ENCODE measurements at regions not wholly inside any gene's neighbourhood (a gene's known extent, or its start where the extent isn't known, plus 50 kb on each side); places are given as distances from the start of the nearest gene placed in this dataset.

DNA sequence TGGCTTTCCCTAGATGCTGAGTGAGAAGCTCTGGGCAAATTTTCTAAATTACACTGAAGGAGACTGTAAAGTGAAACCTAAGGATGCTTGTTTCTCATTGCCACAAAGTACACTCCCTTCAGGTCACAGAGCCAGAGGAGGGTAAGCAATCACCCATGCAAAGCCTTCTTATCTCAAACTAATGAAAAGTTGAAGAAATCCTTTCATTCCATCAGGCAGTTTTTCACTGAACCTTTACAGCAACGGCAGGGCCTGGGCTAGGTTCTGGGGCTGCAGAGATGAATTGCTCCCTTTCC, 106.2 kb downstream of the RASSF10 start:
- TF ChIP-seq, protein P1, sequence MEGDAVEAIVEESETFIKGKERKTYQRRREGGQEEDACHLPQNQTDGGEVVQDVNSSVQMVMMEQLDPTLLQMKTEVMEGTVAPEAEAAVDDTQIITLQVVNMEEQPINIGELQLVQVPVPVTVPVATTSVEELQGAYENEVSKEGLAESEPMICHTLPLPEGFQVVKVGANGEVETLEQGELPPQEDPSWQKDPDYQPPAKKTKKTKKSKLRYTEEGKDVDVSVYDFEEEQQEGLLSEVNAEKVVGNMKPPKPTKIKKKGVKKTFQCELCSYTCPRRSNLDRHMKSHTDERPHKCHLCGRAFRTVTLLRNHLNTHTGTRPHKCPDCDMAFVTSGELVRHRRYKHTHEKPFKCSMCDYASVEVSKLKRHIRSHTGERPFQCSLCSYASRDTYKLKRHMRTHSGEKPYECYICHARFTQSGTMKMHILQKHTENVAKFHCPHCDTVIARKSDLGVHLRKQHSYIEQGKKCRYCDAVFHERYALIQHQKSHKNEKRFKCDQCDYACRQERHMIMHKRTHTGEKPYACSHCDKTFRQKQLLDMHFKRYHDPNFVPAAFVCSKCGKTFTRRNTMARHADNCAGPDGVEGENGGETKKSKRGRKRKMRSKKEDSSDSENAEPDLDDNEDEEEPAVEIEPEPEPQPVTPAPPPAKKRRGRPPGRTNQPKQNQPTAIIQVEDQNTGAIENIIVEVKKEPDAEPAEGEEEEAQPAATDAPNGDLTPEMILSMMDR (IDR thresholded peaks at IDR 0.05) = no peak
- no peak for TF ChIP-seq POLR2AphosphoS5 (IDR thresholded peaks at IDR 0.05)
- TF ChIP-seq EP300 (IDR thresholded peaks at IDR 0.05) = no peak
